ENCODE measurements at regions not wholly inside any gene's neighbourhood (a gene's known extent, or its start where the extent isn't known, plus 50 kb on each side); places are given as distances from the start of the nearest gene placed in this dataset.

DNA sequence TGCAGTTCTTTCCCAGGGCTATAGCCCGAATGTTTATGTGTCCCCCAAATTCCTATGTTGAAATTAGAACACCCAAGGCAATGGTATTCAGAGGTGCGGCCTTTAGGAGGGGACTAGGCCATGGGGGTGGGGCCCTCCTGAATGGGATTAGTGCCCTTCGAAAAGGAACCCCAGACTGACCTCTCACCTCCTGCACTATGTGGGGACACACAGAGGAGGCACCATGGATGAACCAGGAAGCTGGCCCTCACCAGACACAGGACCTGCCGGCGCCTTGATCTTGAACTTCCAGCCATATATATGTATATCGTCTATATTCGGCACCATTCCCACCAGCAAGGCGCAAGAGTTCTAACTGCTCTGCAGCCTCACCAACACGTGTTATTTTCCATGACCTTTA, 101.5 kb upstream of the BHLHE23 start:
- DNase-seq (ENCODE audit: low read depth, low spot score) (no peak), ATAC-seq (no peak)
- TF ChIP-seq, protein P1, sequence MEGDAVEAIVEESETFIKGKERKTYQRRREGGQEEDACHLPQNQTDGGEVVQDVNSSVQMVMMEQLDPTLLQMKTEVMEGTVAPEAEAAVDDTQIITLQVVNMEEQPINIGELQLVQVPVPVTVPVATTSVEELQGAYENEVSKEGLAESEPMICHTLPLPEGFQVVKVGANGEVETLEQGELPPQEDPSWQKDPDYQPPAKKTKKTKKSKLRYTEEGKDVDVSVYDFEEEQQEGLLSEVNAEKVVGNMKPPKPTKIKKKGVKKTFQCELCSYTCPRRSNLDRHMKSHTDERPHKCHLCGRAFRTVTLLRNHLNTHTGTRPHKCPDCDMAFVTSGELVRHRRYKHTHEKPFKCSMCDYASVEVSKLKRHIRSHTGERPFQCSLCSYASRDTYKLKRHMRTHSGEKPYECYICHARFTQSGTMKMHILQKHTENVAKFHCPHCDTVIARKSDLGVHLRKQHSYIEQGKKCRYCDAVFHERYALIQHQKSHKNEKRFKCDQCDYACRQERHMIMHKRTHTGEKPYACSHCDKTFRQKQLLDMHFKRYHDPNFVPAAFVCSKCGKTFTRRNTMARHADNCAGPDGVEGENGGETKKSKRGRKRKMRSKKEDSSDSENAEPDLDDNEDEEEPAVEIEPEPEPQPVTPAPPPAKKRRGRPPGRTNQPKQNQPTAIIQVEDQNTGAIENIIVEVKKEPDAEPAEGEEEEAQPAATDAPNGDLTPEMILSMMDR (IDR thresholded peaks at IDR 0.05): no peak
- TF ChIP-seq REST (IDR thresholded peaks at IDR 0.05; ENCODE audit: insufficient read depth in 1 of 2, low read depth in 2 of 2, low read length in 1 of 2): no peak
- no peak for TF ChIP-seq POLR2AphosphoS5 (IDR thresholded peaks at IDR 0.05; ENCODE audit: low read depth, low read length)
- no peak for TF ChIP-seq SIN3A (IDR thresholded peaks at IDR 0.05; ENCODE audit: borderline replicate concordance, insufficient read depth, low read depth, low read length)
- TF ChIP-seq TCF7L2 (IDR thresholded peaks at IDR 0.05; ENCODE audit: low read depth, low read length): no peak
- CTCF ChIA-PET: no interaction called here
- Histone ChIP-seq H3K4me3 (ENCODE audit: low read depth in 2 of 2, low read length in 2 of 2) (no peak overlapping the region), H3K27me3 (ENCODE audit: control insufficient read depth, insufficient read depth, low read length) (no peaks in the 10 kb centered on the region), H3K36me3 (ENCODE audit: control insufficient read depth, insufficient read depth, low read length) (no peaks in the 10 kb centered on the region), H3K4me1 (ENCODE audit: control insufficient read depth, insufficient read depth, low read length) (no peaks in the 10 kb centered on the region; the same call in 1 of the 2 replicates), H3K9me3 (ENCODE audit: control insufficient read depth, insufficient read depth, low read depth, low read length) (no peaks in the 10 kb centered on the region), H3K27ac (ENCODE audit: low read length) (no peak overlapping the region)
- POLR2A ChIA-PET: no interaction called here
- intact Hi-C loops (cut with micrococcal nuclease; ENCODE audit: unreplicated experiment) (no loop called here), in situ Hi-C loops (cut with HindIII; ENCODE audit: low pct_unique_long_range_greater_than_20kb, low sequenced_read_pairs) (no loop called here)
- BruUV-seq (replicated peaks): no TSS peak

GRCh38 chr20:63107449-63108200, 100.9 kb upstream of the BHLHE23 start:
- ATAC-seq: no peak
- DNase-seq (ENCODE audit: low read depth, low spot score): no peak
- TF ChIP-seq TCF7L2 (IDR thresholded peaks at IDR 0.05; ENCODE audit: low read depth, low read length) (no peak), SIN3A (IDR thresholded peaks at IDR 0.05; ENCODE audit: borderline replicate concordance, insufficient read depth, low read depth, low read length) (no peak), POLR2AphosphoS5 (IDR thresholded peaks at IDR 0.05; ENCODE audit: low read depth, low read length) (no peak), REST (IDR thresholded peaks at IDR 0.05; ENCODE audit: insufficient read depth in 1 of 2, low read depth in 2 of 2, low read length in 1 of 2) (no peak)
- TF ChIP-seq, protein P1 (IDR thresholded peaks at IDR 0.05): no peak
- POLR2A ChIA-PET: no interaction called here
- Histone ChIP-seq H3K36me3 (ENCODE audit: control insufficient read depth, insufficient read depth, low read length) (no peaks in the 10 kb centered on the region), H3K9me3 (ENCODE audit: control insufficient read depth, insufficient read depth, low read depth, low read length) (no peaks in the 10 kb centered on the region), H3K4me3 (ENCODE audit: low read depth in 2 of 2, low read length in 2 of 2) (no peak overlapping the region), H3K27ac (ENCODE audit: low read length) (no peak overlapping the region), H3K27me3 (ENCODE audit: control insufficient read depth, insufficient read depth, low read length) (no peaks in the 10 kb centered on the region), H3K4me1 (ENCODE audit: control insufficient read depth, insufficient read depth, low read length) (no peaks in the 10 kb centered on the region; the same call in 1 of the 2 replicates)
- CTCF ChIA-PET: no interaction called here
- BruUV-seq (replicated peaks): no TSS peak
- intact Hi-C loops (cut with micrococcal nuclease; ENCODE audit: unreplicated experiment) (no loop called here), in situ Hi-C loops (cut with HindIII; ENCODE audit: low pct_unique_long_range_greater_than_20kb, low sequenced_read_pairs) (no loop called here)
